Endodermal cell (in vitro differentiated cells): ENCODE measurements at regions not wholly inside any gene's neighbourhood (a gene's known extent, or its start where the extent isn't known, plus 50 kb on each side); places are given as distances from the start of the nearest gene placed in this dataset.

Source experiments
- DNase-seq: peaks from one replicate; pipeline ENCODE4 v3.0.0-alpha.2; 2017
- H3K27ac ChIP-seq: 2 replicates; pipeline ENCODE4 v1.5.1; 2013; ENCODE audit warnings: mild to moderate bottlenecking, low read depth, low read length, moderate library complexity
- H3K27me3 ChIP-seq: 2 replicates; pipeline ENCODE4 v1.6.1; 2013; ENCODE audit warnings: mild to moderate bottlenecking, low read length, moderate library complexity; ENCODE audit not compliant: insufficient read depth, control insufficient read depth, poor library complexity, severe bottlenecking
- H3K36me3 ChIP-seq: 2 replicates; pipeline ENCODE4 v1.7.0; 2013; ENCODE audit warnings: mild to moderate bottlenecking, low read length, moderate library complexity; ENCODE audit not compliant: control insufficient read depth, insufficient read depth
- H3K4me1 ChIP-seq: one replicate; pipeline ENCODE4 v1.7.0; 2013; ENCODE audit warnings: low read length; ENCODE audit not compliant: control insufficient read depth, insufficient read depth
- H3K4me3 ChIP-seq: 2 replicates; pipeline ENCODE4 v1.5.1; 2013; ENCODE audit warnings: mild to moderate bottlenecking, low read length, moderate library complexity
- H3K9ac ChIP-seq: 2 replicates; pipeline ENCODE4 v1.6.1; 2013; ENCODE audit warnings: mild to moderate bottlenecking, low read length, moderate library complexity; ENCODE audit not compliant: poor library complexity, severe bottlenecking; ENCODE audit errors: extremely low read depth
- H3K9me3 ChIP-seq: 2 replicates; pipeline ENCODE4 v1.6.1; 2013; ENCODE audit warnings: mild to moderate bottlenecking, low read length, moderate library complexity; ENCODE audit not compliant: control insufficient read depth
- H3K27ac Mint-ChIP-seq: 2 replicates; pipeline ENCODE4 v1.8.0; 2020; ENCODE audit warnings: mixed read lengths
- H3K27me3 Mint-ChIP-seq: 2 replicates; pipeline ENCODE4 v1.8.0; 2021; ENCODE audit warnings: mild to moderate bottlenecking, mixed read lengths; ENCODE audit not compliant: insufficient read depth
- H3K36me3 Mint-ChIP-seq: 2 replicates; pipeline ENCODE4 v1.8.0; 2020; ENCODE audit warnings: low read depth, mixed read lengths
- H3K4me1 Mint-ChIP-seq: 2 replicates; pipeline ENCODE4 v1.8.0; 2020; ENCODE audit warnings: mixed read lengths
- H3K4me3 Mint-ChIP-seq: 2 replicates; pipeline ENCODE4 v1.8.0; 2020; ENCODE audit warnings: mild to moderate bottlenecking, moderate library complexity, mixed read lengths
- H3K9me3 Mint-ChIP-seq: 2 replicates; pipeline ENCODE4 v1.8.0; 2020; ENCODE audit warnings: mild to moderate bottlenecking, mixed read lengths
- WGBS, 2 experiments: methylation state at CpG; one replicate each; pipeline versions ENCODE4 v1.1.5 to v1.1.7; 2013; ENCODE audit warnings: missing lambda C conversion rate in 2 of 2, mixed read lengths in 1 of 2; ENCODE audit not compliant: insufficient coverage in 1 of 2, insufficient read length in 1 of 2; 5-methylcytosine and 5-hydroxymethylcytosine counted together
- TF ChIP-seq, protein P1 (sequence below): fragments of 200-600 bp; sonication (generic); conservative IDR thresholded peaks from 2 replicates; pipeline ENCODE4 v1.5.0; 2021; ENCODE audit warnings: antibody characterized with exemption, mild to moderate bottlenecking

DNA sequence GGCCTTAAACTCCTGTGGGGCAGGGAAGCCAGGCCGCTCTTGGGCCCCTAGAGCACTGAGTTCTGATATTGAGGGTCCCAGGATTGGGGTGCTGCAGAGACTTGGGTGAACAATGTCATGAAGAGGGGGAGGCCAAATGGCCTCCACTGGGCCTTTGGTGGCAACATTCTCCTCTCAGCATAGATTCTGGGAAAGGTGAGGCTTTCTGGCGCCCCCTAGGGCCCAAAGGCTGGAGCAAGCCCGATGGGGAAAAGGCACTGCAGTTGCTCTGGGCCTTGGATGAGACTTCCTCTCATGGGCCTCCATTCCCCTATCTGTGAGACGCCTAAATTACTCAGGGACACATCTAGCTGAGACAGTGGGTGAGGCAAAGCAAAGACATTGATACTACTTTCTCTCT, 84.8 kb downstream of the ACAA2 start:
- 59 to 63% methylated on average over 4 of the region's 4 CpGs for WGBS, 2 experiments
- Mint-ChIP-seq H3K4me1 (peaks cover 43% of the 10 kb centered on the region), H3K27me3 (peaks cover 13% of the 10 kb centered on the region)

DNA sequence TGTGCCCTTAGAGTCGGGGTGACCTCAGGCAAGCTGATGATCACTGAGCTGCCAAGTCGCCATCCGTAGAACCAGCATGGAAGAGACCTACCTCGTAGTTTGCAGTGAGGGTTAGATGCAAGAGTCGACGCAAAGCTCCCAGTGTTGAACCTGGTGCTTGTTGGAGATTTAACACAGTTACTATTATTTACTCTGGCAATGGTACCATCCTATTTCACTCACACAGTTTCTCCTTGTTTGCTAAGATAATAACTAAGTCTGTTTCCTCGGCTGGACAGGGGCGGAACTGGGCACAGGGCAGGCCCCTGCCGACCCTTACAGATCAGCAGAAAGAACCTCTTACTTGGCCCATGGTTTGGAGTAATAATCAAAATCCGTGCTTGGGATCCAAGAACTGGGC, 85.5 kb downstream of the ACAA2 start:
- Histone ChIP-seq H3K36me3 (no peaks in the 10 kb centered on the region), H3K27ac (no peak overlapping the region), H3K9me3 (no peaks in the 10 kb centered on the region), H3K9ac (no peak overlapping the region), H3K27me3 (no peaks in the 10 kb centered on the region), H3K4me1 (peaks cover 15% of the 10 kb centered on the region), H3K4me3 (no peak overlapping the region)
- Mint-ChIP-seq H3K4me1 (peaks cover 50% of the 10 kb centered on the region), H3K27ac (peak overlapping the region; percentile 17), H3K9me3 (no peaks in the 10 kb centered on the region), H3K36me3 (no peaks in the 10 kb centered on the region), H3K27me3 (peaks cover 6% of the 10 kb centered on the region), H3K4me3 (no peak overlapping the region)
- TF ChIP-seq, protein P1, sequence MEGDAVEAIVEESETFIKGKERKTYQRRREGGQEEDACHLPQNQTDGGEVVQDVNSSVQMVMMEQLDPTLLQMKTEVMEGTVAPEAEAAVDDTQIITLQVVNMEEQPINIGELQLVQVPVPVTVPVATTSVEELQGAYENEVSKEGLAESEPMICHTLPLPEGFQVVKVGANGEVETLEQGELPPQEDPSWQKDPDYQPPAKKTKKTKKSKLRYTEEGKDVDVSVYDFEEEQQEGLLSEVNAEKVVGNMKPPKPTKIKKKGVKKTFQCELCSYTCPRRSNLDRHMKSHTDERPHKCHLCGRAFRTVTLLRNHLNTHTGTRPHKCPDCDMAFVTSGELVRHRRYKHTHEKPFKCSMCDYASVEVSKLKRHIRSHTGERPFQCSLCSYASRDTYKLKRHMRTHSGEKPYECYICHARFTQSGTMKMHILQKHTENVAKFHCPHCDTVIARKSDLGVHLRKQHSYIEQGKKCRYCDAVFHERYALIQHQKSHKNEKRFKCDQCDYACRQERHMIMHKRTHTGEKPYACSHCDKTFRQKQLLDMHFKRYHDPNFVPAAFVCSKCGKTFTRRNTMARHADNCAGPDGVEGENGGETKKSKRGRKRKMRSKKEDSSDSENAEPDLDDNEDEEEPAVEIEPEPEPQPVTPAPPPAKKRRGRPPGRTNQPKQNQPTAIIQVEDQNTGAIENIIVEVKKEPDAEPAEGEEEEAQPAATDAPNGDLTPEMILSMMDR, result no peak
- peak; percentile 39 for DNase-seq
- WGBS, 2 experiments, result 93 to 96% methylated on average over 4 to 10 of the region's 10 CpGs

More for the DNA sequence above, 84.8 kb downstream of the ACAA2 start:
- no peaks in the 10 kb centered on the region for H3K9me3 ChIP-seq
- TF ChIP-seq, protein P1, result peak; percentile 91
- H3K27ac ChIP-seq, result no peak overlapping the region
- Mint-ChIP-seq H3K9me3 (no peaks in the 10 kb centered on the region), H3K27ac (no peak overlapping the region), H3K36me3 (no peaks in the 10 kb centered on the region), H3K4me3 (no peak overlapping the region)
- H3K9ac ChIP-seq, result no peak overlapping the region
- no peaks in the 10 kb centered on the region for H3K27me3 ChIP-seq
- no peaks in the 10 kb centered on the region for H3K36me3 ChIP-seq
- peaks cover 12% of the 10 kb centered on the region for H3K4me1 ChIP-seq
- H3K4me3 ChIP-seq, result no peak overlapping the region
- peak; percentile 94 for DNase-seq

GRCh38 chr18:49726675-49726963, 86.7 kb downstream of the ACAA2 start:
- H3K9ac ChIP-seq, result peak overlapping the region; percentile 57
- peaks cover 3% of the 10 kb centered on the region for H3K27me3 Mint-ChIP-seq

More at GRCh38 chr18:49726675-49726963, 86.7 kb downstream of the ACAA2 start:
- TF ChIP-seq, protein P1, result no peak
- WGBS, 2 experiments, result 87% methylated on average over 1 of the region's 1 CpG; no CpG with 5 or more reads in 1 of the 2 experiments
- no peaks in the 10 kb centered on the region for H3K9me3 Mint-ChIP-seq
- peaks cover 17% of the 10 kb centered on the region for H3K4me1 ChIP-seq
- peak overlapping the region; percentile 98 for H3K27ac Mint-ChIP-seq
- H3K9me3 ChIP-seq, result no peaks in the 10 kb centered on the region
- no peaks in the 10 kb centered on the region for H3K36me3 ChIP-seq
- H3K27ac ChIP-seq, result peak overlapping the region; percentile 86
- H3K4me1 Mint-ChIP-seq, result peaks cover 58% of the 10 kb centered on the region
- no peak overlapping the region for H3K4me3 Mint-ChIP-seq
- DNase-seq, result no peak
- no peak overlapping the region for H3K4me3 ChIP-seq
- H3K27me3 ChIP-seq, result no peaks in the 10 kb centered on the region
- H3K36me3 Mint-ChIP-seq, result no peaks in the 10 kb centered on the region
